Tibial artery (tissue), 4 donors: ENCODE measurements at regions not wholly inside any gene's neighbourhood (a gene's known extent, or its start where the extent isn't known, plus 50 kb on each side); places are given as distances from the start of the nearest gene placed in this dataset.

Source experiments
- DNase-seq, 2 donors: peaks; one replicate each; pipeline ENCODE4 v3.0.0-alpha.2; 2019
- H3K27ac ChIP-seq, 2 donors: fragments of 200-600 bp; sonication (generic) in 1 of 2; 1 replicate in 1 of 2; 2 replicates in 1 of 2; pipeline ENCODE4 v1.5.1; 2018 to 2019; ENCODE audit warnings: mild to moderate bottlenecking in 1 of 2
- H3K27me3 ChIP-seq, 2 donors: fragments of 200-600 bp; sonication (generic) in 1 of 2; one replicate each; pipeline versions ENCODE4 v1.5.1 to v1.6.0; 2016 to 2019
- H3K36me3 ChIP-seq, 3 donors: fragments of 200-600 bp; sonication (generic) in 2 of 3; one replicate each; pipeline ENCODE4 v1.5.1; 2016 to 2019; ENCODE audit warnings: mild to moderate bottlenecking in 2 of 3
- H3K4me1 ChIP-seq, 4 donors: fragments of 200-600 bp; sonication (generic) in 2 of 4; 1 replicate in 3 of 4; 2 replicates in 1 of 4; pipeline ENCODE4 v1.5.1; 2016 to 2019
- H3K4me3 ChIP-seq, 2 donors: fragments of 200-600 bp; sonication (generic) in 1 of 2; 1 replicate in 1 of 2; 2 replicates in 1 of 2; pipeline ENCODE4 v1.5.1; 2018 to 2019; ENCODE audit warnings: mild to moderate bottlenecking in 2 of 2
- H3K9me3 ChIP-seq, 3 donors: fragments of 200-600 bp; sonication (generic) in 1 of 3; one replicate each; pipeline ENCODE4 v1.5.1; 2016 to 2019
- intact Hi-C: fragments of 100-400 bp; cut with DNase I; formaldehyde crosslinking; loops from one replicate; pipeline ENCODE4 v1.15.0; 2023; ENCODE audit warnings: low total_unique reads
- TF ChIP-seq, protein P1 (sequence below), 2 experiments: fragments of 200-600 bp in 1 of 2; fragments of 450-650 bp in 1 of 2; IDR thresholded peaks; one replicate each; pipeline ENCODE4 v1.5.1; 2017 to 2019; ENCODE audit warnings: antibody characterized with exemption in 2 of 2, mild to moderate bottlenecking in 1 of 2, moderate library complexity in 1 of 2

DNA sequence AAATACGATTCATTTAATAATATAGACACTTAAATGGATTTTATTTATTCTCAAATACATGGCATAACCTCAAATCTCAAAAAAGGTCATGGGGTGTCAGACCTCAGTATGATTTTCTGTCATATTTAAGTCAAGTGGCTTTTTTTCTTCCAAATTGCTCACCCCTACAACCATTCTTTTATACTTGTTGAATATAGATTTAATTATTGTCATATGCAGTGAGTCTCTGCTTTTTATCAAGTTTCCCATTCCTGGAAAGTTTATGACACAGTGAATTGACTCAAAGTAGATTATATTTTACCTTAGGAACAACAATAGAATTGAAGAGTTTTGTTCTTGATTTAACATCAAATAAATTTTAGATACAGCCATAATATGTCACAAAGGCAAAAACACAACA, 59.5 kb upstream of the IRF2BP2 start:
- Histone ChIP-seq H3K27ac (no peak overlapping the region), H3K36me3 (no peaks in the 10 kb centered on the region), H3K27me3 (no peaks in the 10 kb centered on the region), H3K4me1 (no peaks in the 10 kb centered on the region), H3K9me3 (no peaks in the 10 kb centered on the region), H3K4me3 (no peak overlapping the region)
- TF ChIP-seq, protein P1, sequence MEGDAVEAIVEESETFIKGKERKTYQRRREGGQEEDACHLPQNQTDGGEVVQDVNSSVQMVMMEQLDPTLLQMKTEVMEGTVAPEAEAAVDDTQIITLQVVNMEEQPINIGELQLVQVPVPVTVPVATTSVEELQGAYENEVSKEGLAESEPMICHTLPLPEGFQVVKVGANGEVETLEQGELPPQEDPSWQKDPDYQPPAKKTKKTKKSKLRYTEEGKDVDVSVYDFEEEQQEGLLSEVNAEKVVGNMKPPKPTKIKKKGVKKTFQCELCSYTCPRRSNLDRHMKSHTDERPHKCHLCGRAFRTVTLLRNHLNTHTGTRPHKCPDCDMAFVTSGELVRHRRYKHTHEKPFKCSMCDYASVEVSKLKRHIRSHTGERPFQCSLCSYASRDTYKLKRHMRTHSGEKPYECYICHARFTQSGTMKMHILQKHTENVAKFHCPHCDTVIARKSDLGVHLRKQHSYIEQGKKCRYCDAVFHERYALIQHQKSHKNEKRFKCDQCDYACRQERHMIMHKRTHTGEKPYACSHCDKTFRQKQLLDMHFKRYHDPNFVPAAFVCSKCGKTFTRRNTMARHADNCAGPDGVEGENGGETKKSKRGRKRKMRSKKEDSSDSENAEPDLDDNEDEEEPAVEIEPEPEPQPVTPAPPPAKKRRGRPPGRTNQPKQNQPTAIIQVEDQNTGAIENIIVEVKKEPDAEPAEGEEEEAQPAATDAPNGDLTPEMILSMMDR (IDR thresholded peaks at IDR 0.05): no peak
- DNase-seq: no peak
- intact Hi-C loops: no loop called here

DNA sequence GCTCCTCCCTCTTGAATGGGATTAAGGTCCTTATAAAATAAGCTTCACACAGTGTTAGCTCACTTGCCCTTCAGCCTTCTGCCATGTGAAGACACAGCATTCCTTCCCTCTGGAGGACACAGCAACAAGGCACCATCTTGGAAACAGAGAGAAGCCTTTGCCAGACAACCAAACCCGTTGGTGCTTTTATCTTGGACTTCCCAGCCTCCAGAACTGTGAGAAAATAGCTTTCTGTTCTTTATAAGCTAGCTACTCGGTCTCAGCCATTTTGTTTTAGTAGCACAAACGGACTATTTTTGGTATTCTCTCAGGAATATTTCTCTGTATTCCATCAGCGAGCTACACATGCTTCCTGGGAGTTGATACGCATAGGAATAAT, 58.6 kb upstream of the IRF2BP2 start:
- H3K9me3 ChIP-seq: no peaks in the 10 kb centered on the region
- no peaks in the 10 kb centered on the region for H3K36me3 ChIP-seq
- no peaks in the 10 kb centered on the region for H3K4me1 ChIP-seq
- H3K27ac ChIP-seq: no peak overlapping the region
- DNase-seq: no peak
- H3K27me3 ChIP-seq: no peaks in the 10 kb centered on the region
- TF ChIP-seq, protein P1 (IDR thresholded peaks at IDR 0.05): no peak
- intact Hi-C loops: no loop called here
- H3K4me3 ChIP-seq: no peak overlapping the region

DNA sequence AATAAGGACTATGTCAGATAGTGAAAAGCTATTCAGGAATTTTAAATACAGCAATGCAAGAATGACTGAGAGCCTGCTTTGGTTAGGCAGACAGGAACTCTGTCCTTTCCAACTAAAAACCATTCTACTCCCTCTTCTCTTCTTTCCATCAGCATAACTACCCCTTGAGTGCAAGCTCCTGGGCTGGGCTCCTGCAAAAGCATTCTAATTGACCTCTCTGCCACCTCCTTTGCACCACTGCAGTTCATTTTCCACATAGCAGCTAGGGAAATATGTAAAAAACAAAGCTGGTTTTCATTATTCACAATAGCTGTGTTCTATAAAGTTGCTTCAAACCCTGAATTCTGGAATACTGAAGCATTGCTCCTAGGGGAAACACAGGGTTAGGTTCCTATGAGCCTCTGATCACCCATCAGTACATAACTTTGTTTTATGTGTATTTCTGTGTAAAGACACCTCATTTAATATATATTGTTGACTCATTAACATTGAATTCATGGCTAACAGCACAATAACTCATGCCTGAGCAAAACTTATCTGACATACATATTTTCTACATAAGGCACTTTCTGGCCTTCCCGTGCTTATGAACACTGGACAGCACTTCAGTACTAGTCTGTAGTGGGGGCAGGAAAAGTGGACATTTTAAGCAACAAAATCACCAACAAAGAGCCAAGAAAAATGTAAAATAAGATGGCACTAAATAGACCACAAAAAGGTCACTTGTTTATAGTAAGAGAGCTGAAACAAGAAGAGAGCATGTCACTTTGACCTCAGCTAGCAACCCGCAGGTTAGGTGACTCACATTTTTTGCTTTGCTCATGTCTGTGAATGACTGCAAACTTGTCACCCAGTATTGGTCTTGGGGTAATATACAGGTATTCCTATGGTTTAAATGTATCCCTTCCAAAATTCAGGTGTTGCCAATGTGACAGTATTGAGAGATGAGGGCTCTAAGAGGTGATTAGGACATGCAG, 57.9 kb upstream of the IRF2BP2 start:
- Histone ChIP-seq H3K27ac (no peak overlapping the region), H3K4me3 (no peak overlapping the region), H3K4me1 (no peaks in the 10 kb centered on the region), H3K36me3 (no peaks in the 10 kb centered on the region), H3K27me3 (no peaks in the 10 kb centered on the region), H3K9me3 (no peaks in the 10 kb centered on the region)
- TF ChIP-seq, protein P1 (IDR thresholded peaks at IDR 0.05): no peak
- intact Hi-C loops: no loop called here
- no peak for DNase-seq

DNA sequence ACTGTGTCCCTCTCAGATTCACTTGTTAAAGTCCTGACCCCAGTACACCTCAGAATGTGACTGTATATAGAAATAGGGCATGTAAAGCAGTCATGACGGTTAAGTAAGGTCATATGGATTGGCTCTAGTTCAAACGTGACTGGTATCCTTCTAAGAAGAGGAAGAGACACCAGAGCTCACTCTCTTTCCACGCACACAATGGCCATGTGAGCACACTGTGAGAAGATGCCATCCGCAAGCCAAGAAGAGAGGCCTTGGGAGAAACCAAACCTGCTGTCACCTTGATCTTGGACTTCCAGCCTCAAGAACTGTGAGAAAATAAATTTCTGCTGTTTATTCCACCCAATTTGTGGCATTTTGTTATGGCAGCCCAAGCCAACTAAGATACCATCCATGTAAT, 56.8 kb upstream of the IRF2BP2 start:
- no peak for DNase-seq
- Histone ChIP-seq H3K4me3 (no peak overlapping the region), H3K4me1 (no peaks in the 10 kb centered on the region), H3K27me3 (no peaks in the 10 kb centered on the region), H3K9me3 (no peaks in the 10 kb centered on the region), H3K36me3 (no peaks in the 10 kb centered on the region), H3K27ac (no peak overlapping the region)
- intact Hi-C loops: no loop called here
- TF ChIP-seq, protein P1 (IDR thresholded peaks at IDR 0.05): no peak

DNA sequence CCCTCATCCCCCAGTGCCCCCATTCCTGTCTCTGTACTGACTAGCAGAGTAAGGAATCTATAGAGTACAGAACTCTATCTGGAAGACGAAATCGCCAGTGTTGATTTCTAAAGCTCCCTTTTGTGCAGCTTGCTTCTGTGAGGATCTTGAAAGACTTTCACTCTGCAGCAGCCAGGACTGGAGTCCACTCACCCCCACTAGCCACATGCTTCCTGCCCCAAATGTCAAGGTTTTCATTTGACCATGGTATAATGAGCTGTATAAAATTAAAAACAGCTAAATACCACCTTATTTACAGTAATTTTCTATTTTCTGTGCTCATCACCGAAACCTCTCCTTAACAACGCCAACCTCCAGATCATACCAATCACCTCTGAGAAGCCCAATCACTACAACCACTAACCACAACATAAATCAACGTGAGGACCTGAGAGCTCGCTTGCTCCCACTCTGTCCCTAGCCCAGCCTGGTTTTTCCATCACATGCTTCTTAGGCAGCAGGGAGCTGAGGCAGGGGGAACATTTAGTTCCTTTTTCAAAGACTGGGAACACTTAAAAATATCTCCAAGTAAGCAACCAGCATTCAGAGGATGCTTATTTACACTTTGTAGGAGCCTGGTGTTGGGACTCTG, 56.1 kb upstream of the IRF2BP2 start:
- Histone ChIP-seq H3K4me1 (no peaks in the 10 kb centered on the region), H3K4me3 (no peak overlapping the region), H3K27ac (no peak overlapping the region), H3K27me3 (no peaks in the 10 kb centered on the region), H3K9me3 (no peaks in the 10 kb centered on the region), H3K36me3 (no peaks in the 10 kb centered on the region)
- intact Hi-C loops: no loop called here
- TF ChIP-seq, protein P1 (IDR thresholded peaks at IDR 0.05): no peak
- no peak for DNase-seq
